HG03045 (cell line): ENCODE measurements at regions not wholly inside any gene's neighbourhood (a gene's known extent, or its start where the extent isn't known, plus 50 kb on each side); places are given as distances from the start of the nearest gene placed in this dataset.
"Not testable (repeated sequence)": the region's sequence is repeated elsewhere in the genome, so short reads cannot be mapped to it uniquely, and the experiment has no call there.

Experiments
- ATAC-seq: cut with Tn5 transposase; IDR thresholded peaks from one replicate; pipeline ENCODE4 v1.9.1; 2021; ENCODE audit warnings: mild to moderate bottlenecking, moderate library complexity; ENCODE audit not compliant: unreplicated experiment

DNA sequence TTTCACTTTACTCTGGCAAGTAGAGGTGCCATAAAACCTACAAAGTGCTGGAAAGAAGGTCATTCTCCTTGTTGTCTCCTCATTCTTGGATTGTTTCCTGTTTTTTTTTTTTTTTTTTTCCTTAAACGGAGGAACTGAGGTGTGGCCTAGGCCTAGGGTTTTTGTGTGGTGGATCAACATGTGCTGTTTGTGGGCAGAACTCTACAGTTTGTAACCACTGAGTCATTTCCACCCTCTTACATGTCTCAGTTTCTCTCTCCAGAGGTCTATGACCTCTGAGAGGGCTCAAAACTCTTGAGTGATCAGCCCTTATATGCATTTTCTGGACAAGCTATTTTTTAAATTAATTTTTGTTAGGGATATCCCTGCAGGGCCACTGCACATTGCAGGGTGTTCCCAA lies 296.0 kb downstream of the PPP1R3A start:
- no peak for ATAC-seq

DNA sequence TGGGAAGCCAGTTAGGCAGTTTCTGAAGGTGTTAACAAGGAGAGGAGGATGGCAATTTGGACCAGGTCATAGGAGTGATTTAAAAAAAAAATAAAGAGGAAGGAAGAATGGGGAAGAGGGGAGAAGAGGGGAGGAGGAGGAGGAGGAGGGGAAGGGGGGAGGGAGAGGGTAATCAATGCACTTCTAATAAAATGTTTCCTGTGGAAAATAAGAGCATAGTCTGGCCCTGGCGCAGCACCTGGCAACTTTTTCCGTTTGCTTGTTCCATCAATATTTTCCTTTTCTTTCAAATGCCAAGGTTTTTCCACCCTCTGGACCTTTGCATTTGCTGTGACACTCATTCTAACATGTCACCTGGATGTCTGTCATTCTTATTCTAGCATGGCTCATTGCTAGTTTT lies 308.2 kb downstream of the PPP1R3A start:
- ATAC-seq: no peak

DNA sequence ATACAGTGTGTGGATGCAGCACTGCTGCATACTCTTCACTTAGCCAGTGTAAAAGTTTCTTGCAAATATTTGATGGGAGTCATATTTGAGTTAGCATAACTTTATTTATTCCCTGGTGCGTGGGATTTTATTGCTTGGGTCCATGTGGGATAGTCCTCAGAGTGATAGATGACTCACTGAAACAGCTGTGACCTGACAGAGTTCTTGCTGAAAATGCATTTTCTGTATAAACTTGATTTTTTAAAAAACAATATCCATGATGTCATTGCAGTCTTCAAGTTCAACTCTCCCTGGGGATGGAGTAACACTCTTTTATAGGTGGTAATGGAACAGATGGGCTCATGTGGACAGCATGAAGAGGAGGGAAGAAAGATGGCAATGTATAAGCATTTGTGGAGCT lies 310.0 kb downstream of the PPP1R3A start:
- no peak for ATAC-seq

DNA sequence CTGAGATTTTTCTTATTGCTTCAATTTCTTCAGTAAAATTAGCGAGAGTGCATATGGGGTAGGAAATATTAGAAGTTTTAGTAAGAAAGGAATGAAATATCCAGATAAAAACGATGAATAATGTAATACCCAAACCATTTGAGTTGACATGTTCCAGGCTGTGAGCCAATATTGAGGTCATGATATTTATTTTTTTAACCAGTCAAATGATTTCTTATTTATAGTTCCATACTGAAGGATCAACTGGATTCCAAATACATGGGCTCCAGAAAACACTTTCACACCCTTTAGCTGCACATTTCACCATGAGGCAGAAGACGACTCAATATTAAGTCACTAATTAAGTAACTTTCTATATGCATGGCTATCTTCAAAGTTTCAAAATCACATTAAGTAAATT lies 312.5 kb downstream of the PPP1R3A start:
- no peak for ATAC-seq

DNA sequence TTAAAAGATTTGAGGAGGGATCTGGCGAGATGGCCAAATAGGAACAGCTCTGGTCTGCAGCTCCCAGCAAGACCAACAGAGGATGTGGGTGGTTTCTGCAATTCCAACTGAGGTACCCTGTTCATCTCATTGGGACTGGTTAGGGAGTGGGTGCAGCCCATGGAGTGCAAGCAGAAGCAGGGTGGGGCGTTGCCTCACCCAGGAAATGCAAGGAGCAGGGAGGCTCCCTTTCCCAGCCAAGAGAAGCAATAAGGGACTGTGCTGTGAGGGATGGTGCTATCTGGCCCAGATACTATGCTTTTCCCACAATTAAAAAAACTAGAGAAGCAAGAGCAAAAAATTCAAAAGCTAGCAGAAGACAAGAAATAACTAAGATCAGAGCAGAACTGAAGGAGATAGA lies 318.4 kb downstream of the PPP1R3A start:
- ATAC-seq: not testable (repeated sequence)

DNA sequence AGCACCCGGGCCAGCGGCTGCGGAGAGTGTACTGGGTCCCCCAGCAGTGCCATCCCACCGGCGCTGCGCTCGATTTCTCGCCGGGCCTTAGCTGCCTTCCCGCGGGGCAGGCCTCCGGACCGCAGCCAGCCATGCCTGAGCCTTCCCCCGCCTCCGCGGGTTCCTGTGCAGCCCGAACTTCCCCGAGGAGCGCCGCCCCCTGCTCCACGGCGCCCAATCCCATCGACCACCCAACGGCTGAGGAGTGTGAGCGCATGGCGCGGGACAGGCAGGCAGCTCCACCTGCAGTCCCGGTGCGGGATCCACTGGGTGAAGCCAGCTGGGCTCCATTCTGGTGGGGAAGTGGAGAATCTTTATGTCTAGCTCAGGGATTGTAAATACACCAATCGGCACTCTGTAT lies 325.4 kb downstream of the PPP1R3A start:
- ATAC-seq: not testable (repeated sequence)

DNA sequence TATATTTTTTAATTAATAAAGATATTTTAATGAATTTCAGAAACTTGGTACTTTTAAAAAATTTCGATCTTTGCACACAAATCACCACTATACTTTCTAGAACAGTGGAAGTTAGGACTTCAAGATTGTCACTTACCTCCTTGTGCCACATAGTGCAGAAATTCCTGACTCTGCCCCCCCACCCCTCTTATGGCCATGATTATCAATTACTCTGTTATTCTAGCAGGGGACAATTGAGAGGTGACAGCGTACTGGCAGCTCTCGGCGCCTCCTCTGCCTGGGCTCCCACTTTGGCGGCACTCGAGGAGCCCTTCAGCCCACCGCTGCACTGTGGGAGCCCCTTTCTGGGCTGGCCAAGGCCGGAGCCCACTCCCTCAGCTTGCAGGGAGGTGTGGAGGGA lies 325.9 kb downstream of the PPP1R3A start:
- not testable (repeated sequence) for ATAC-seq

DNA sequence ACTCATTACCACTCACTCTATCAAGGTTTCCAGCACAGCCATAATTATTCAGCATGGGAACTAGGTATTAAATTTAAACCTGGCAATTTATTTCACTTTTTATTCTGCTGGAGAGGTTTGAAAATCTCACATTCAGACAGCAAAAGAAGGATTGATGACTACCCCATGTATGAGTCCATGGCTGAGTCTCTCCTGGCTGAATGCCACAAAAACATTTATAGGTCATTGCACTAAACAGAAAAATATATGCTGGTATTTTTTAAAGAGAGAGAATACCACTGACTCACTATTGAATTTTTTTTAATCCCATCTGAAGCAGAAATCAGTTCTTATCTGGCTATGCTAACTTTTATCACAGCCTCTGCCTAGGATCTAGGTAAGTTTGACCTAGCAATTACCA lies 336.3 kb downstream of the PPP1R3A start:
- ATAC-seq: no peak

DNA sequence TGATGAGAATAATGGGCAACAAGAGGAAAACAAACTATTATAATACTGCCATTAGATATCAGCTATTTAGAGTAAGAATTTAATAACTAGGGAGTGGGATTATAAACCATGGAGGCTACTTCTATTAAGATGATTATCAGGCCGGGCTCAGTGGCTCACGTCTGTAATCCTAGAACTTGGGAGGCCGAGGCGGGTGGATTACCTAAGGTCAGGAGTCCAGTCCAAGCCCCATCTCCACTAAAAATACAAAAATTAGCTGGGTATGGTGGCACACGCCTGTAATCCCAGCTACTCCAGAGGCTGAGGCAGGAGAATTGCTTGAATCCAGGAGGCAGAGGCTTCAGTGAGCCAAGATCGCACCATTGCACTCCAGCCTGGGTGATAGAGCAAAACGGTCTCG lies 355.6 kb downstream of the PPP1R3A start:
- ATAC-seq: not testable (repeated sequence)

DNA sequence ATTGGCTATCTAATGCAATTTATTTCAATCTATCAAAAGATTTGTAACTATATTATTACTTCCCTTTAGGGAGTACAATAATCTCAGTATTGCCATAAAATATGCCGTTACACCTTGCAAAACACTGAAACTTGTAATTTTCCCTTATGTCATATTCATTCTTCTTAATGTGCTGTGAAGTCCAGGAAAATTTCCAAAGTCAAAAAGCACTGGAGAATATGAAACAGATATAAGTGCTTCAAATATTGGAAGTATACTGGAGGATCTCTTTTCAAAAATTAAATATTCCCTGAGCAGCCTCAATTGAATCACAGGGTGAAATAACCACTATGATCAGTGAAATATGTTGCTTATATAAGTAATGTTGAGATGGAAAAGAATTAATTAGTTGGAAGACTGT lies 356.0 kb downstream of the PPP1R3A start:
- no peak for ATAC-seq

DNA sequence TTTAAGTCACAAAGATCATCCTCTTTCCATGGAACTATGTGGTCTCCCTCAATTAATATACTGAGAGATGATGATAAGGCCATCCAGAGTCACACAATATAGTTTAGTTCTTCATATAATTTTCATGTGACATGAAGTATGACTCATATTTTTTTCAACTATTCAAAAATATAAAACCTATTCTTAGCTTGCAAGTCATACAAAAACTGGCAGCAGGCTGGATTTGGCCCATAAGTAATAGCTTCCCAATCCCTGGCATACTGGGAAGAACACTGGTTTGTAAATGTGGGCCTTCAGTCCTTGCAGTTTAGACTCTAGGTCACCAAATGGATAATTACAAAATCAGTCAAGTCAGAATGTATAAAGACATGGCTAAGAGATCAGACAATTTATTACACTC lies 356.6 kb downstream of the PPP1R3A start:
- no peak for ATAC-seq

DNA sequence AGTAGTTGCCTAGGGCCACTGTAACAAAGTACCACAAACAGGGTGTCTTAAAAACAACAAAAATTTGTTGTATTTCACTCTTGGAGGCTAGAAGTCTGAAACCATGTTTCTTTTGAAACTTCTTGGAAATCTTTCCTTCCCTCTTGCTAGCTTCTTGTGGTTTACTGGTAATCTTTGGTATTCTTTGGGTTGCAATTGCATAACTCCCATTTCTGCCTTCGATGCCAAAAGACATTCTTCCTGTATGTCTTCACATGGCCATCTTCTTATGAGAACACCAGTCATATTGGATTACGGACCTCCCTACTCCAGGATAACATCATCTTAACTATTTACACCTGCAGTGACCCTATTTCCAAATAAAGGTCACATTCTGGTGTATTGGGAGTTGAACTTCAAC lies 357.4 kb downstream of the PPP1R3A start:
- no peak for ATAC-seq

DNA sequence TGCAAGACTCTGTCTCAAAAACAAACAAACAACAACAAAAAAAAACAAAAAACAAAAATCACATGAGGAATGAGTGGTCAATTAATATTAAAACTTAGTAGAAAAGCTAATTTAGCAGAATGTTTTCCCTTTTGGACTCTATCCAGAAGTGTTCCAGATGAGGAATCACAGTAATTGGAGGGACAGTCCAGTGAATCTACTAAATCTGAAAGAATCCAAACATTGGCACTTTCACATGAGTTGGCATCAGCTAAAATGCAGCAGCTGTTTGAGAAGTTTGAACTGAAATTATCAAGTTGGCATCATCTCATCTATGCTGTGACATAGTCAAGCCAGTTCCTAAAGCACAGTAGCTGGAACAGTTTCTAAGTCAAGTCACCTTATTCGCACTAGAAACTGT lies 367.8 kb downstream of the PPP1R3A start:
- no peak for ATAC-seq

DNA sequence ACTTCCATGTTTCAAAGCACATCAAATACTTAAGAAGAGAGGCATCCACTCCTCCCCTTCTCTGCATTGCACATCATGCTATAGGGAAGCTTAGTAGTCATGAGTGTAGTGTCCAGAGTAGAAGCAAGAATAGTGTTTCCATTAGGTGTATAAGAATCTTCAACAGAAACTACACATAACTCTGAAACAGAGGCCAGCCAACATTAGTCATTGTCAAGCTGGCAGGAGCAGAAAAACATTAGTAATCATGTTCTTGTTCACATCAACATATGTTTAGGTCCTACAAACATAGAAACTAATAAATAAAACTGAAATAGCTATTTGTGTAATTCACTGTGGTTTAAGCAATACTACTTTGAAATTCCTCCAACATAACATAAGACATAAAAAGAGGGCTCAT lies 370.2 kb downstream of the PPP1R3A start:
- no peak for ATAC-seq

DNA sequence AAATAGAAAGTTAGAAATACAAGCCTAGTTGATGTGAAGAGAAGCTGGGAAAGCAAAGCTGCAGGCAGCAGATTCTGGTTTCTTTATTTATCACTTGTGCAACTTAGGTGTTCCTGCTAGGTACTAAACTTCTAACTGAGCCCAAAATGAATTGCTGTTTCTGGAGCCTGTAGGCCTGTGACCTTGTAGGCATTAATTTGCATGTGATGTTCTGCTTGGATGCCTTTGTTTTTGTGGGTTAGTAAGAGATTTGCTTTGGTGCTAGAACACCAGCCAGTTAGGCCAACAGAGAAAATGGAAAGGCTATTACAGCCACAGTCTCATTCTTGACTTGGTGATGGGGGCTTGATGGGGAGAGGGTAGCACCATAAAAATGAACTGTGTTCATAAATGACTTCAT lies 370.7 kb downstream of the PPP1R3A start:
- no peak for ATAC-seq

DNA sequence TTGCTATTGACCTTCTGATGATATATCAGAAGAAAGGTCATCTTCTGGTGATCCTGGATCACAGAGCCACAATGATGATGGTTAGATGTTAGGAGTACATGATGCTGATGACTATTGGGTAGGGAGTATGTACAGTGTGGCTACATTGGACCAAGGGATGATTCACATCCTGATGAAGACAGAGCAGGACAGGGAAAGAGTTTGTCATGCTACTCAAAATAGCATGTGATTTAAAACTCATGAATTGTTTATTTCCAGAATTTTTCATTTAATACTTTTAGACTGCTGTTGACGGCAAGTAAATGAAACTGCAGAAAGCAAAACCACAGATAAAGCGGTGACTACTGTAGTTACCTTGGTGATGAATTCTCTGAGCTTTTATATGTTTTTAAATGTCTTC lies 397.3 kb downstream of the PPP1R3A start:
- ATAC-seq: no peak

DNA sequence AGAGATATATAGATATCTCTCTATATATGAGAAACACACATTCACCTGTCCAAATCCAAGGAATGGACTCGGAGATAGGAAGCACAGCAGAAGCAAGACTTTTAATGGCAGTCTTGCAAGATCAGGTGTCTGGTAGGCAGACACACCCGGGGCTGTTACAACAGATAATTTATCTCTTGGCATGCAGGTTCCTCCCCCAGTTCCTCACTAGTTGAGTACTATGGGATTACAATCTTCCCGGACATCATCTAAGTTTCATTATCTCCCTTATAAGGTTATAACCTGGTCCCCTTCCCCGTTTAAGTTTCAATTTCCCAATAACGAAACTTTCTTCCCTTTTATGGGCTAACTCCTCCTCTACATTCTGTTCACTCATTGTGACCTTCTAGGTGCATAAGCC lies 399.3 kb downstream of the PPP1R3A start:
- ATAC-seq: no peak

DNA sequence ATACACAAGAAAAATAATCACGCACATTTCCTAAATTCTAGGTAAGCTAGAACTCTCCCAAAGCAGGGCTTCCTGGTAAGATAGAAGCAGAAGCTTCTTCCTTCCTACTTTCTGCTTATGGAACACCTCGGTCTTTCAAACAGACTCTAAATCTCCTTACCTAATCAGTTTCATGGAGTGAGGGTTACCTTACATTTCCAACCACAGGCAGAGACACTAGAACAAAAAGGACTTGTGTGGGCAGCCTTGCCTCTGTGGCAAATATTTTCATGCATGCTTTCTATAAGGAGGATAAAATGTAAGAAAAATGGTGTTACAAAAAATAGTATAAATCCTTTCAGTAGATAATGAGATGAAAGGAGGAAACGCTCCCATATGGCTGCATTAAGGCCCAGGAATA lies 386.3 kb upstream of the SMIM30 start:
- no peak for ATAC-seq

DNA sequence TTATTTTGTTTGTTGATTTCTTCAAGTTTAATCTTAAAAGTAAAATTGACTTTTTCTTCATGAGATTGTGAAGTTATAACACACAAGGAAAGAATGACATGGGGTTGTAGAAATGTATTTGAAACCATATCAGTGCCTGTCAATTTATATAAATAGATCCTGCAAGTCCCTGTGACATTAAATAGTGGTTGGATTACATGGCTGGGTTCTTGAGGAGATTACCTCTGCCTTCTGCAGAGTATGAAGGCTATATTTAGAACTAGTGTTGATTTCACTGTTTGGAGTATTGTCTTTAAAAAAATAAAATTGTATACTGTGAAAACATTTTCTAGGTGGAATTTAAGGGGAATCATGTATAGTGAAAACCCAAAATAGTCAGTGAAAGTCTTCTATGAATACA lies 385.8 kb upstream of the SMIM30 start:
- no peak for ATAC-seq

DNA sequence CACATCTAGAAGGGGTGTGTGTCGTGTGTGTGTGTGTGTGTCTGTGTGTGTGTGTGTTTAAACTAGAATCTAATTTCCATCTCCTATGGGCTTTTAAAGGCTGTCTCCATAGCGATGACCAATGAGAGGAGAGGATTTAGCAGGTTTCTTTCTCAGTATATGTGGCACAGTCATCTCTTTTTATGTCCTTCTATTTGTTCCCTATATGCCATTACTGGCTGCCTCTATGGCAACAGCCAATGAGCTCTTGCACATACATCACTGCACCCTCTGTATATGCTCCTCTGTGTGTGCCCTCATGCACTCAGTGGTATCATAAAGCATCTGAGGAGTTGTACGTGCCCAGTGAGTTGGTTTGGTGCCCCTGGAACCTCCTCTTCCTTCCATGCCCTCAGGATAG lies 378.2 kb upstream of the SMIM30 start:
- ATAC-seq: not testable (repeated sequence)

DNA sequence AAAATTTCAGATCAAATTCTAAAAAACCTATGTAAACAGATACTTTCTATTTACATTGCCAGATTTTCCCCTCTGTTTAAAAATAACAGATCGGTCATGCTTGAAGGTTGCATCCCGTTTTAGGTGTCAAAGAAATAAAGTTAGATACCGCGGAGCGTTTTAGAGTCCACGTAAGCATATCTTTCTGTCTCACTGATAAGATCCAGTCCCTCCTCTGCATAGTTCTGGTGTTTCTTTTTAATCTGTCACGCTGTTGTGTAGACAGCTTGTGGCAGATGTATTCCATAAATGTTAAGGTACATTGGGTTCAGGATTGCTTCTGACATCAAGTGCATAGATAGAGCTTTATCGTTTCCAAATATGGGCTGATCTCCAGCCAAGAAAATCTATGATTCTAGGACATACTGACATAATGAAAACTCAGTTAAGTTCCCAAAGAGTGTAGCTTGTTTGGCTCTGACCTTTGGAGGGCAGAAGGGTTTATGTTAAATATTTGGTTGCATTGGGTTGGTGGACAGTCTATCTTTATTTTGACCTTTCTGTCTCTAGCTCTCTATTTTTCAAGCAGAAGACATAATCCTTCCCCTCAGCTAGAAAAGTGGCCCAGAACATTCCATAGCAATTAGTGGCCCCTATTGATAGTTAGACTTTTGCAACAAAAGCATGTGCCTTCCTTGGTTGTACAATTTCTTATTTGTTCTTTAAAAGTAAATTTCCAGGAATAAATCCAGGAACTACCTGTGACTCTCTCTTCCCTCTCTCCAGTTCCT lies 376.6 kb upstream of the SMIM30 start:
- ATAC-seq: not testable (repeated sequence)

DNA sequence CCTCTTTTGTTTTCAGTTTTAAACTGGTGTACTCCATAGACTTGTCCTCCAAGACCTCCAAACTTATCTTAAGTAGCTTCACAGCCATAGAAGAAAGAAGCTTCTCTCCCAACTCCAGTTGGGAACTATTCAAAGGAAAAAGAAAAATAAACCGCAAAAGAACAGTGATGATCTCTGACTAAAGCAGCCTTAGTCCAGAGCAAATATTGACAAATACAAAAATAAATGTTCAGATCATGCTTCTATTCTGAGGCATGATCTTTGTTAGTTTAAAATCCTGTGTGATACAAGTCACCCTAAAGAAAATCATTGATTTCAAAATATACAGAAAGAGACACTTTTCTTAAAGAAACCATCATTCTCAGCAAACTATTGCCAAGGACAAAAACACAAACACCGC lies 373.0 kb upstream of the SMIM30 start:
- no peak for ATAC-seq
